Stomach smooth muscle (tissue), 2 donors: ENCODE measurements at regions not wholly inside any gene's neighbourhood (a gene's known extent, or its start where the extent isn't known, plus 50 kb on each side); places are given as distances from the start of the nearest gene placed in this dataset.

Experiments
- H3K27ac ChIP-seq: one replicate; pipeline ENCODE4 v1.7.0; 2013; ENCODE audit warnings: mild to moderate bottlenecking, low read length, inconsistent platforms
- H3K27me3 ChIP-seq, 2 donors: one replicate each; pipeline ENCODE4 v1.7.0; 2013; ENCODE audit warnings: low read length in 2 of 2; ENCODE audit not compliant: insufficient read depth in 2 of 2, control insufficient read depth in 1 of 2
- H3K36me3 ChIP-seq, 2 donors: one replicate each; pipeline ENCODE4 v1.7.0; 2013; ENCODE audit warnings: low read length in 2 of 2; ENCODE audit not compliant: control insufficient read depth in 2 of 2, insufficient read depth in 2 of 2
- H3K4me1 ChIP-seq: one replicate; pipeline ENCODE4 v1.7.0; 2013; ENCODE audit warnings: low read length; ENCODE audit not compliant: control insufficient read depth, insufficient read depth
- H3K4me3 ChIP-seq, 2 donors: one replicate each; pipeline ENCODE4 v1.7.0; 2013; ENCODE audit warnings: low read length in 2 of 2
- H3K9ac ChIP-seq, 2 donors: one replicate each; pipeline ENCODE4 v1.7.0; 2013; ENCODE audit warnings: low read length in 2 of 2, mild to moderate bottlenecking in 1 of 2
- H3K9me3 ChIP-seq, 2 donors: one replicate each; pipeline ENCODE4 v1.7.0; 2013; ENCODE audit warnings: low read length in 2 of 2; ENCODE audit not compliant: control insufficient read depth in 2 of 2
- donor health status: healthy.
- donor health status: Pancreatic carcinoma.

- Histone ChIP-seq H3K9ac (no peak overlapping the region), H3K27ac (no peak overlapping the region), H3K4me1 (no peaks in the 10 kb centered on the region), H3K4me3 (no peak overlapping the region), H3K36me3 (no peaks in the 10 kb centered on the region), H3K9me3 (no peaks in the 10 kb centered on the region), H3K27me3 (no peaks in the 10 kb centered on the region)
Observed at GRCh38 chr7:91628742-91629141, 251.8 kb downstream of the MTERF1 start.

- no peak overlapping the region for H3K9ac ChIP-seq
- no peak overlapping the region for H3K27ac ChIP-seq
- H3K9me3 ChIP-seq: no peaks in the 10 kb centered on the region
Observed at GRCh38 chr7:91630581-91631380, 249.7 kb downstream of the MTERF1 start.

GRCh38 chr7:91632234-91632940 lies 248.1 kb downstream of the MTERF1 start:
- Histone ChIP-seq H3K27me3 (no peaks in the 10 kb centered on the region), H3K4me3 (no peak overlapping the region), H3K4me1 (no peaks in the 10 kb centered on the region), H3K27ac (no peak overlapping the region), H3K9ac (no peak overlapping the region), H3K9me3 (no peaks in the 10 kb centered on the region), H3K36me3 (no peaks in the 10 kb centered on the region)

More at GRCh38 chr7:91630581-91631380, 249.7 kb downstream of the MTERF1 start:
- no peaks in the 10 kb centered on the region for H3K4me1 ChIP-seq
- no peaks in the 10 kb centered on the region for H3K27me3 ChIP-seq
- no peak overlapping the region for H3K4me3 ChIP-seq
- no peaks in the 10 kb centered on the region for H3K36me3 ChIP-seq

- Histone ChIP-seq H3K4me3 (no peak overlapping the region), H3K27ac (no peak overlapping the region), H3K36me3 (no peaks in the 10 kb centered on the region), H3K9ac (no peak overlapping the region), H3K4me1 (no peaks in the 10 kb centered on the region), H3K27me3 (no peaks in the 10 kb centered on the region), H3K9me3 (no peaks in the 10 kb centered on the region)
Observed at GRCh38 chr7:91633013-91633441, 247.5 kb downstream of the MTERF1 start.

- no peak overlapping the region for H3K4me3 ChIP-seq
- H3K4me1 ChIP-seq: no peaks in the 10 kb centered on the region
- H3K27ac ChIP-seq: no peak overlapping the region
- H3K36me3 ChIP-seq: no peaks in the 10 kb centered on the region
- no peaks in the 10 kb centered on the region for H3K27me3 ChIP-seq
- H3K9ac ChIP-seq: no peak overlapping the region
- H3K9me3 ChIP-seq: no peaks in the 10 kb centered on the region
Observed at GRCh38 chr7:91634485-91635177, 245.9 kb downstream of the MTERF1 start.

GRCh38 chr7:91636129-91636724 lies 244.3 kb downstream of the MTERF1 start:
- H3K27me3 ChIP-seq: no peaks in the 10 kb centered on the region
- H3K27ac ChIP-seq: no peak overlapping the region
- no peak overlapping the region for H3K4me3 ChIP-seq
- H3K4me1 ChIP-seq: no peaks in the 10 kb centered on the region
- H3K9ac ChIP-seq: no peak overlapping the region
- H3K36me3 ChIP-seq: no peaks in the 10 kb centered on the region
- H3K9me3 ChIP-seq: no peaks in the 10 kb centered on the region

- Histone ChIP-seq H3K27me3 (no peaks in the 10 kb centered on the region), H3K9ac (no peak overlapping the region)
Observed at GRCh38 chr7:91636728-91637127, 243.8 kb downstream of the MTERF1 start.

GRCh38 chr7:91644256-91644655 lies 236.2 kb downstream of the MTERF1 start:
- Histone ChIP-seq H3K4me3 (no peak overlapping the region), H3K9ac (no peak overlapping the region), H3K36me3 (no peaks in the 10 kb centered on the region), H3K27me3 (no peaks in the 10 kb centered on the region), H3K9me3 (no peaks in the 10 kb centered on the region), H3K27ac (no peak overlapping the region), H3K4me1 (no peaks in the 10 kb centered on the region)

More at GRCh38 chr7:91636728-91637127, 243.8 kb downstream of the MTERF1 start:
- Histone ChIP-seq H3K4me1 (no peaks in the 10 kb centered on the region), H3K27ac (no peak overlapping the region), H3K4me3 (no peak overlapping the region), H3K9me3 (no peaks in the 10 kb centered on the region), H3K36me3 (no peaks in the 10 kb centered on the region)

- Histone ChIP-seq H3K9me3 (peaks cover 2 to 4% of the 10 kb centered on the region in 2 donors), H3K4me3 (no peak overlapping the region), H3K4me1 (no peaks in the 10 kb centered on the region), H3K27ac (no peak overlapping the region), H3K9ac (no peak overlapping the region), H3K36me3 (no peaks in the 10 kb centered on the region), H3K27me3 (no peaks in the 10 kb centered on the region)
Observed at GRCh38 chr7:91645542-91645941, 235.0 kb downstream of the MTERF1 start.

- no peak overlapping the region for H3K27ac ChIP-seq
- H3K9me3 ChIP-seq: peaks cover 3 to 4% of the 10 kb centered on the region in 2 donors
- no peaks in the 10 kb centered on the region for H3K36me3 ChIP-seq
- H3K9ac ChIP-seq: no peak overlapping the region
- no peaks in the 10 kb centered on the region for H3K4me1 ChIP-seq
- H3K4me3 ChIP-seq: no peak overlapping the region
- H3K27me3 ChIP-seq: no peaks in the 10 kb centered on the region
Observed at GRCh38 chr7:91651986-91652385, 228.5 kb downstream of the MTERF1 start.
